Activated CD8-positive, alpha-beta memory T cell treated with anti-CD3 and anti-CD28 coated beads, Interleukin-2, amount 50 U/mL, for 4 hours (primary cell): ENCODE measurements at regions not wholly inside any gene's neighbourhood (a gene's known extent, or its start where the extent isn't known, plus 50 kb on each side); places are given as distances from the start of the nearest gene placed in this dataset.

Source experiments
- DNase-seq: peaks from one replicate; pipeline ENCODE4 v3.0.0-alpha.2; 2020

DNA sequence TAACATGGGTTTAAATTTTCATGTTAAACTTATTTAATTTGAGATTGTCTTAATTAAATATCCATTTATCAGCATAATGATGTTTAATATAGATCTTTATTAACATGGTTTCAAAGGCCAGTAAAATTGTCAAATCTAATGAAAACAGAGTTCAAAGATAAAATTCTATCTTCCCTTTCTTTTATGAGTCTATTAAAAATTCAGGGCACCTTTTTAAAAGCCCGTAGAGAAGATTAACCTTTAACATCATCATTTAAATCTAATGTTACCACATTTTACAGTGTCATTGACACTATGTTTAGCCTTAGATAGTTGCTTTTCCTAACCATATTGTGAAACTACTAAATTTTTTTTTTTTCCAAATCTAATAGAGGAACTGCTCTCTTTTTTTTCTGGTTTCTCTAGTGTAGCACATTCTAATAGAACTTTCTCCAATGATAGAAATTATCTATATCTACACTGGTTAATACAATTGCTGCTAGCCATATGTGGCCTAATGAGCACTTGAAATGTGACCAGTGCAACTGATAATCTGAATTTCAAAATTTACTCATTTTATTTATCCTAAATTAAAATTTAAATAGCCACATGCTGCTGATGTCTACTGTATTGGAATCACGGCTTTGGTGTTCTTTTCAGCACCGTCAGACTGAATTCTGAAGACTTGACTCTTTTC is 410.9 kb downstream of the UTRN start:
- DNase-seq, result no peak

DNA sequence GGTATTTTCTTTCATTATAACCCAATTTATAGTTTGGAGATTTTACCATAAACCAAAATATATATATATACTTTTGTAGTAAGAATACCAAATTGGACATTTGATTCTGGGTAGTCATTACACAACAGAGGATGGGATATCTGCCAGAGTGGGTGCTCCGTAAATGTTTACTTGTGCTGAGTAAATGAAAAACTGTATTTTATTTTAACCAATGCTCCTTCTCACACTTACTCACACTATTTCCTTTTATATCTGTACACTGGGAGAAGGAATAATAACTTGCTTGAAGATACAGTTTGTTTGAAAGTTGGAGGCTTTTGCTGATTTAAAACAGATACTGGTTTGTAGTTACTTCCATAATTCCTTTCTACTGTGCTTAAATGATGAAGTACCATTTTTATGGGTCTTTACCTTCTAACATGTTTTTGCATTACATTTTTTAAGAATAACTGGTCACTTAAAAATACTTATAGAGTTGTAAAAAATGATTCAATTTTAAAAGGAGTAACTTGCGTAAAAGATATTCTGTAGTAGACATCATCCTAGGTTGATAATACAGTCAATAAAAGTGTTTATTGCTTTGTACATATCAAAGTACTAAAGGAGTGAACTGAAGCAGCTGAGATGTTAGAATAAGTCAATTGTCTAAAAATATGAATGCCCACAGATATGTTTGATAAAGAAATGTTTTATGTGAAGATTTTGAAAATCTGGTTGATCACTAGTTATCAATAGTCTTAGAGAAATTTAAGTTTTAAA is 411.7 kb downstream of the UTRN start:
- no peak for DNase-seq

DNA sequence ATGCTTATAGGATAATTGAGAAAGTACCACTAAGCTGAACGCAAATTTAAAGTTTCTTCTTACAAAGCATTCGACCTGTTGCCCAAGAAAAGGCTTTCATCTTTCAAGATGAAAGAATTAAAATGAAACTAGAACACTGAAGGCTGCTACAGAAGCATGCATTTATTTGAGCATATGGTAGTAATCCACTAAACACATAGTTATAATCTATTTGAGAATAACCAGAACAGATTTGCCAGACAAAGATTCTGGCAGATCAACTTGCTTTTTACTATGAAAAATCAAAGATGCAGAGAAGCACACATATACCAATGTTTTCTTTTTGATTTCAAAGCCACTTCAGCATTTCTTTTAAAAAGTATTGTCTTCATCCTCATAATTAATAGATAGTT is 412.2 kb downstream of the UTRN start:
- DNase-seq, result no peak

DNA sequence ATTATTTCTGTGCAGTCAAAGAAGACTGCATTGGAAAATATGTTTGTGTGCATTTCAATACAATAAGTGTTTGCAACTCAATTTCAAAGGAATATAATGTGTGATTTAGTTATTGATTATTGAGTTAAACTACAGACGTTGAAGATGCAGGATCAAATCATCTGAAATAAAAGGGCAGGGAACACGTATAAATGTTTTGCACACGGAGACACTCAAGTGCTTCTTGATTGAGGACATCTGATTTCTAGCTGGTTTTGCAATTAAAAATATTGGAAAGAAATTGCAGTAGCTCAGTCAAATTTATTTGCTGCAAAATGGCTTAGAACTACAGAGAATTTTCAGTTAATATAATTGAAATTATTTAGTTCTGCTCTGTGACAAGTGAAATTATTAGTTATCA is 412.7 kb downstream of the UTRN start:
- no peak for DNase-seq

DNA sequence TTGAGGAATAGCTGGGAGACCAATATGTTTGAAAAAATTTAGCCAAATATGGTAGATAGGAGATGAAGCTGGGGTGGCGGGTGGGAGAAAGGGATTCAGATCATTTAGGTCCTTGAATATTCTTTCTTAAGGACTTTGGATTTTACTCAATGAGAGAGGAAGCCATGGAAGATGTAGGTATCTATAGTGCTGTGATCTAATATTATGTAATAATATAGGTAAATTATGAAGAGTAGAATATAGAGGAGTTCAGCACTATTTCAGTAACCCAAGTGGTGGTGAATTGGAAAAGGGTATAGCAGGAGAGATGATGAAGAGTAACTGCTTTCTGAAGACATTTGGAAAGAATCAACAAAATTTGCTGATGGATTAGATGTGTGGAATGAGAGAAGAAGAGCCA is 417.6 kb downstream of the UTRN start:
- no peak for DNase-seq

DNA sequence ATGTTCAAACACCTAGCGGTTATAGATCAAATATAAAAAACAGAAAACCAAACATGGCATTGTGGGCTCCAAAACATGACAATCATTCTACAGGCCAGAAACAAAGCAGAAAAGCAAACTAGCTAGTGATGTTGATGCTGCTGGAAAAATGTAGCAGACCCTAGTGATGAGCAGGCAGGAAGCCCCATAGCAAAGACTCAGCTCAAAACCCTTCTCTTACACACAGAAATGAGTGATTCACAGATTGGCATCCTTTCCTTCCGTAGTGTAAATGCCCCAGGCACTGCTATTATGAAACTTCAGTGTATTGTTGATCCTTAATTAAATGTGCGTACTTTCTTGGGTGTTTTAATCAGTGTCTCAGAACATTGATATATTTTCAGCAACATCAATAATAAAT is 425.1 kb downstream of the UTRN start:
- no peak for DNase-seq

DNA sequence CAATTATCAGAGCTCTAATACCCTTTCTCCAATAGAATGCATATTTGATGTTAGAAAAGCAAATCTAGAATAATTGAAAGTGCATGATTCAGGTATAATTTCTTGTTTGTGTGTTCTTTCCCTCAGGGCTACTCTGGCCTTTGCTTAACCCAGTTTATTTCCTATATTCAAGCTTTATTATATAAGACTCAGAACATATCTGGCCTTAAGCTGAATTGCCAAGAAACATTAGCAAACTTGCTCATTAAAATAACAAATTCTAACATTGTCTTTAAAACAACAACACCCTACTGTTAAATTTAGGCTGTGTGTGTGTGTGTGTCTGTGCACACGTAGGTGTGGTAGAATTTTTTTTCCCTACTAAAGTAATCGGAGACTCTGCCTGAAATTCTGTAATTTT is 426.5 kb downstream of the UTRN start:
- DNase-seq, result no peak

DNA sequence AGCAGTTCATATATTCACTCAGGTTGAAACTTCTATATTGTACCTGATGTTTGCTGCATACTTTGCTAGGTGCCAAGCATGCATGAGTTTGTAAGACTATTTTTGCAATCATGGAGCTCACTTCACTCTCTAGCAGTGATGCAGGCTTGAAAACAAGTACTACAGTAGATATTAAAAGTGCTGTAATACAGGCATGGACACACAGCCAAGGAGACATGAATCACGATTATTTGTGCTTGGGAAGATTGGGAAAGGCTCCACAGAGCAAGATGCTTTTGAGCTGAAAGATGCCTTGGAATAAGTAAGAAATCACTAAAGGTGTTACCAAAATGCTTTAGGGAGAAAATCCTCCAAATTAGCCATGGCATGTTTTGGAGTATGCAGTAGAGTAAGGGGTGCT is 427.4 kb downstream of the UTRN start:
- no peak for DNase-seq

DNA sequence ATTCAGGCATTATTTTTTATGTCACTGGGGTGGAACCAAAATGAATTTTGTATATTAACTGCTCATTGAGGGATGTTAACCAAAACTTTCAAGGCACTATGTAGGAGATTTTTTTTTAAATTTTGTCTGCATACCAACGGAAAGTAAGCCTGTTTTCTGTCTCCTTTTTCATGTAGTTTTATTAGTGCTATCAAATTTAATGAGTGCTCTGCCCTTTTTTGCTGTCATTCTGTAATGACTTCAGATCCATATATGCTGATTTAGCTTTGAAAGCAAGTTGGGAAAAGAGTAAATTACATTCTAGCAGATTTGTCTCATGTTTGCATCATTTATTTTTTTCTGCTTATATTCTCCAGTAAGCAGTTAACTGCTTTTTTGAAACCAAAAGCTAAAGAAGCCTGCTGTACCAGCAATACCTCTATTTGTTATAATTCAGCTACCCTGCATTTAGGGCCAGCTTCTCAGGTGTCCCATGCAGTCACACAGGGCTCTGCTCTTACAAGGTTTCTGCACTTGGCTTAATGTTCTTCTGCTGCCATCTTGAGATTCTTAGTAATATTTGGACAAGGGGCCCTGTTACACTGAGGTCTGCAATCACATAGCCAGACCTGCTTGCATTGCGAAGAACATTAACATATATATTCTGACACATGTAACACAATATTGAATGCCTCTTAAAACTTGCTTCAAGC is 429.0 kb downstream of the UTRN start:
- no peak for DNase-seq

DNA sequence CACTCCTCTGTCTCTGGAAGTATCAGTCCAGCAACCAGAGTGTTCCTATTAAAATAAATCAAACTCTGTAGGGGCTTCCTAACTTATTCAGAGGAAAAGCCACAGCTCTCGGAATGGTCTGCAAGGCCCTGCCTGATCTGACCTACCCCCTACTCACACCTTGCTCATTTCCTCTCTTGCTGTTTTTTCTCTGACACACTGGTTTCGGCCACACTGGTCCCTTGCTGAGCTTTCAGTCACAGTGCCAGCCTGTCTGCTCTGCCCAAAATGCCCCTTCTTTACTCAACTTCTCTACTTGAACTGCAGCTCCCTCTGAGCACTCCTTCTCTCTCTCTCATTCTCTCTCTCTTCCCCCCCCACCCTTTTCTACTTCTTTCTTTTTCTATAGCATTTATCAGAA is 430.2 kb downstream of the UTRN start:
- no peak for DNase-seq

DNA sequence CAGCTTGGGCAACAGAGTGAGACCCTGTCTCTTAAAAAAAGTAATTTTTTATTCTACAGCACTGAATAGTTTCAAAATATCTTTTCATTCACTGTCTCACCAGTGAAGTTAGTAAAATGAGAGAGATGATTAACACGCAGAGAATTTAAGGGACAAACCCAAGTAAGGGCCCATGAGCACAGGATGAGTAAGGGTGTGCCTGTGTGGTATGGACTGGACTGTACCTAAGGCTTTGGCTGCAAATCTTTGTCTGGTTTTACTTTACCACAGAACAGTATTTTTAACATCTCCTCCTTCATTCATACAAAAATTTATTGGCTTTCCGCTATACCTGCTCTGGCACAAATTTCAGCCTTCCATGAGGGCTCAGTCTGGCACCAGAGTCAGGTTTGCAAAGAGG is 433.3 kb downstream of the UTRN start:
- no peak for DNase-seq

DNA sequence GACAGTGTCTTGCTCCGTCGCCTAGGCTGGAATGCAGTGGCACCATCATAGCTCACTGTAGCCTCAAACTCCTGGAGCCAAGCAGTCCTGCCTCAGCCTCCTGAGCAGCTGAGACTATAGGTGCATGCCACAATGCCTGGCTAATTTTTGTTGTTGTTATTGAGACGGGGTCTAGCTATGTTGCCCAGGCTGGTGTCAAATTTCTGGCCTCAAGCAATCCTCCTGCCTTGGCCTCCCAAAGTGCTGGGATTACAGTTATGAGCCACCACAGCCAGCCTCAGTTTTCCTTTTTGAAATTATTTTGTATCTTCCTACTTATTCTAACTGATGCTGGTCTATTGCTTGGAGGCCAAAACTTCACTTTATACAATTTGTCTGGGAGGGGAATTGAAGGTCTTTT is 436.1 kb downstream of the UTRN start:
- DNase-seq, result no peak

DNA sequence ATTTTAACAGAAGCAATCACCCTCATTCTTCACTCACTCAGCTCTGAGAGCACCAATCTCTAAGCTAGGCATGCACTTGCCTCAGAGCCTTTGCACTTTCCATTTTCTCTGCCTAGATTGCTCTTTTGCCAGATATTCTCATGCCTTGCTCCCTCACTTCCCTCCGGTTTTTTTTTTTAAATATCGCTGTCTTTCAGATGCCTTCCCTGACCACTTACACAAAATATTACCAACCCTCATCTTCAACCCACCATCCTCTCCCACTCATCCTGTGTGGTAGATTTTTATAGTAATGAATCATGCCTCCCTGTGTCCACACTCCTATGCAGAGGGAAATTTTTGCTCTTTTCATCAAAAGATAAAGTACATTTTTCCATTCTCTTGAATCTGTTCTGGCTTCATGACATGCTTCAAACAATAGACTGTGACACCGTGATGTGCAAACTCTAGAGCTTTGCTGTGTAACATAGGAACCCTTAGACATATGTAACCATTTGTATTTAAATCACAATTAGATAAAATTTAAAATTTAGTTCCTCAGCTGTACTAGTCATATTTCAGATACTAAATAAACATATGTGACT is 437.1 kb downstream of the UTRN start:
- DNase-seq, result no peak

DNA sequence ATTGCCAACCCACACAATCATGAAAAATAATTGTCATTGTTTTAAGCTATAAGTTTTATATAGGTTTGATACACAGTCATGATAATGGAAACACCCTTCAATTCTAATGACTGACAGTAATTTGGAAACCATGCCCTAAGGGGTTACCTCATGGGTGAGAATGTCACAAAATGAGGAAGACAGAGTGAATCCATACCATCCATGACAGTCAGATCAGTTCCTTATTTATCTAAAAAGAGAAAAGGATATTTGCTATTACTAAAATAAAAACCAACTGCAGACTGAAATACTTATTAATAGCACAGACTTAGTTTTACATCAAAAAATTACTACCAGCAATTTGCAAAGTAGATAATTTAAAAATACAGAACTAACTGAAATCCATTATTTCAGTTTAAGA is 437.8 kb downstream of the UTRN start:
- no peak for DNase-seq

DNA sequence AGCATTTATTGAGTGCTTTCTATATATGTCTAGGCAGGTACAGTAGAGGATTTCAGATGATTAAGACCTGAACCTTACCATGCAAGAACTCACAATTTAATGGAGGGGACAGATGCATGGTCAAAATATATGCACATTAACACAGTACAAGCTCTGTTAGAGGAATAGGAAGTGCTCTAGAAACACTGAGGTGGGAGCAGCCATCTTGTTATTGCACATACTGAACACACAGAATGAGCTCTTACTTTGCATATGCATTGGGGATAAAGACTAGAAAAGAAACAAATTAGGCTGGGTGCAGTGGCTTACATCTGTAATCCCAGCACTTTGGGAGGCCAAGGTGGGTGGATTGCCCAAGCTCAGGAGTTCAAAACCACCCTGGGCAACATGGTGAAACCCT is 438.3 kb downstream of the UTRN start:
- DNase-seq, result no peak

DNA sequence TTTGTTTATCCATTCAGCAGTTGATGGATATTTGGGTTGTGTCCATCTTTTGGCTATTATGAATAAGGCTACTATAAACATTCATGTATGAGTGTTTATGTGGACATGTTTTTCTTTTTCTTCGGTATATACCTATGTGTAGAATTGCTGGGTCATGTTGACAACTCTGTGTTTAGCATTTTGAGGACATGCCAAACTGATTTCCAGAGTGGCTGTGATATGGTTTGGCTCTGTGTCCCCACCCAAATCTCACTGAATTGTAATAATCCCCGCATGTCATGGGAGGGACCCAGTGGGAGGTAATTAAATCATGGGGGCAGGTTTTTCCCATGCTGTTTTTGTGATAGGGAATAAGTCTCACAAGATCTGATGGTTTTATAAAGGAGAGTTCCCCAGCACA is 439.7 kb downstream of the UTRN start:
- DNase-seq, result no peak

DNA sequence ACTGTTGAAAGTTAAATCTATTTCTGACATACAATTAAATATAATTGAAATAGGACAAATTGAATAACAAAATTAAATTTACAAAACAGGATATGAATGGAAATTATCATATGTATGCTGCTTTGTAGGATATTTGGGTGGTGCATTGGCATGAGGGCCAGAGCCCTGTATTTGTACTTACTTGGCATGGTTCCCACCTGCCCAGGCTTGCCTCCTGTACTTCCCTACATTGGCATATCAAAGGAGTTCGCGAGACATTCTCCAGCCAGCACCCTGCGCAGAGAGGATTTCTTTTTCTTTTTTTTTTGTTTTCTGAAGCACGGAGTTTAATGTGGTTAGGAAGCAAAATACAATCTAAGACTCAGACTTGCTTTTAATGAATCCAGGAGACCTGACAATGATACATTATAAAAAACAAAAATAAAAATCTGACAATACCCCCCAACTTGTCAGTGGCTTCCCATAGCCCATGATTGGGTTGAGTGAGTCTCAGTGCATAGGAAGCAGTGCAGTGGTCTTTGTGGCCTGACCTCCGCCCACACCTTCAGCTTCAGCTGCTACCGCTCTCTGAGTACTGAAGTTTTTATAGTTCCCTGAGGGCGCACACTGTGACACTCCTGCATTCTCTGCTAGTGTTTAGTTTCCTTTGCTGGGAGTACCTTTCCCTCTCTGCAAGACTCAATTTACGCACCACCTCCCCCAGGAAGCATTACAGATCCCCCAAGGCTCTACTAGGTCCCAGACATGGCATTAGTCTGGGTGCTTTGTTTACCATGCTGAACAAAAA is 440.8 kb downstream of the UTRN start:
- peak; percentile 24 for DNase-seq

DNA sequence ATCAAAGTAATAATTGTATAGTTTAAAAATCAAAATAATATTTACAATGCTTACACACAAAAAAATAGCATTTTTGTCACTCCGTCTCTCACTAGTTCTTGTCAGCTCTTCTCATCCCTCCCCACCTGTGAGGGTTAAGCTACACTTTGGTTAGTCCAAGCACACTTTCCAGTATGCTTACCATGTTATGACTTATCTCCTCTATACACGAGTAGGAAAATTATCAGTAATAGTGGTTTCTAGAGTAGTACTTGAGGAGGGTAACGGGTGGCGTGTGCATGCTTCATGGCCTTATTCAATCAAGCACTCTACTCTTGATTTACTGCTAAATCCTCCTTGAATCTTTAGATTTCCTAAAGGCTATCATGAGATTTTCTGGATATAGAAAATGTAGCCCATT is 443.7 kb downstream of the UTRN start:
- no peak for DNase-seq

DNA sequence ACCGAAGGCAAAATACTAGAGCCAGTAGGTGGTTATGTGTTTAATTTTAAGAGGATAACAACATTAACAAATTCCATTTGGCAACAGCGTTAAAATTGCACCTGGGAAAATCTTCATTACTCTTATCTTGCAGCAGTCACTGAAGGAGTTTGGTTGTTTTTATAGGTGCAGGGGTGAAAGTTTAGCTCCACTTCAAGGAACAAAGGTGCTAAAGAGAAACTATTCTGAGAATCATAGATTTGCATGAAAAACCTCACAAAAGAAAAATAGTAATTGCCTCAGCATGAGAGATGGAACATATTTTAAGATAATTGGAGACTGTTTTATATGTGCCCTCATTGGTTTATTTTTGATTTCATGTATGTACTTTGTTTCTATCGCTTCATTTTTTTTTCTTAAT is 444.4 kb downstream of the UTRN start:
- no peak for DNase-seq

DNA sequence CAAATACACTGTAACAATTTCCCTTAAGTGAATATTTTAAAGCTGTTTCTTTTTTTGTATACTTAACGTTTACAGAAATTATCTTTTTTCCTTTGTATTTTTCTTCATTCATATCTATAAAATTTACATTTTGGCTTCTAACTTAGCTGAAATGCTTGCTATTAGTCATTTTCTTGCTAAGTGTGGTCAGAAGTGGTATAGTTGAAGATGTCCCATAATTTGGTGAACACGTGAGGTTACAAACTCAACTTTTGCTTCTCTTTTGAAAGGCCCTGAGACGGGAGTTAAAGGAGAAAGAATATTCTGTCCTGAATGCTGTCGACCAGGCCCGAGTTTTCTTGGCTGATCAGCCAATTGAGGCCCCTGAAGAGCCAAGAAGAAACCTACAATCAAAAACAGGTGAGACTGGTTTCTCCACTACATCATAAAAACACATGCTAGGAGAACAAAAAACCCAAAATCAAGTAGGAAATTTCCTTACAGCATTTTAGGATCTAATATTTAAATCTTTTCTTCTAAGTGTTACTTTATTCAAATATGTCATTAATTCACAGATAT is 445.0 kb downstream of the UTRN start:
- no peak for DNase-seq

DNA sequence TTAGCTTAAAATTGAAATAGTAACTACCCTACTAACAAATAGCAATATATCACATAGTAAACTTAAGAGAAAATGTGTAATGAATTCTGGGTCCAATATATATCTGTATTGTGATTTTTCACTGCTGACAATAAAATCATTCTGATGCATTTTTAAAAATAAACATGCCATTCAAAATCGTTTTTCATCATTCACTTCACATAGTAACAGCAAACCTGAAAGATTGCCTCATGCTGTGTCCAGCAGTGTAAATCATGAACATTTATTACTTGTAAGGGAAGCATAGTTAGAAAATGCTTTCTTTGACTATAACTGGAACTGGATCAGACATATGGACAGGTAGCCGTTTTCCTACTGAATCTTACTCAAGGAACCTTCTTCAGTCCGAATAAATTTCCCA is 446.1 kb downstream of the UTRN start:
- no peak for DNase-seq

DNA sequence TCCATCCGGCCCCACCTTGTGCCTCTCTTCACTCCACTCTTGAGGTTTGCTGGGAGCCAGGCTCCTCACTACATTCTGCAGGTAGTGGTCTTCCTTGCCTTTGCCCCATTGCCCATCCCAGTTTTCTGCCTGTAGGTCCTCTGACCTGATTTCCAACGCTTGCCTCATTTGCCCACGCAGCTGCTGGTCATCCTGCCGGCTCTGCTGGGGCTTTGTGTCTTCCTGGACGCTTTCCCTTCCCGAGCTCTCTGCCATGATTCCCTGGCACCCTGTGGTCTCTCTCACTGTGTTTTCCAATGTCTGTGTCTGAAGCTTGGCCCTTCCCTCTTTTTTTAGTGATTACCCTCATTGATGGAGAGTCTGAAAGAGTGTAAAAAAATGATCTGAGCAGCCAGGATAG is 451.6 kb downstream of the UTRN start:
- no peak for DNase-seq

DNA sequence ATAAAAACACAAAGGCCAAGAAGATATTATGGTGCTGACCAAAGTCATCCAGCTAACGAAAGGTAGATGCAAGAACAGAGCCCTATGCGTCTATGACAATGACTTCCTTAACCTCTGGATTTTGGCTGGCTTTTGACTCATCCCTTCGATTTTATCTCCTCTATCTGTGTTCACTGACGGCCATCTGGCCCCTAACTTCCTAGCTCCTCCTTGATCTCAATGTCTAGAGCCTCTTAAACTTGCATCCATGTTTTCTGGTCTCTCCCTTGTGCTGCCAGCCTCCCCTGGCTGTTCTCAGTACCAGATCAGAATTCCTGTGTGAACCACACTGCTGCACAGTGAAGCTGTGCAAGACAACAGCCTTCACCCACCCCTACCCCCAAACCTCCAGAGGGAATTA is 452.9 kb downstream of the UTRN start:
- DNase-seq, result no peak
